ENCODE measurements at regions not wholly inside any gene's neighbourhood (a gene's known extent, or its start where the extent isn't known, plus 50 kb on each side); places are given as distances from the start of the nearest gene placed in this dataset.

- TF ChIP-seq CTCF (IDR thresholded peaks at IDR 0.05; ENCODE audit: insufficient read depth, low read length): no peak
- no peak for TF ChIP-seq SPI1 (IDR thresholded peaks at IDR 0.05; ENCODE audit: borderline replicate concordance, low read depth)
- TF ChIP-seq REST (IDR thresholded peaks at IDR 0.05; ENCODE audit: insufficient replicate concordance, low read depth): no peak
Observed at GRCh38 chr10:130336617-130337304, 200.6 kb downstream of the GLRX3 start.
